ENCODE measurements at regions not wholly inside any gene's neighbourhood (a gene's known extent, or its start where the extent isn't known, plus 50 kb on each side); places are given as distances from the start of the nearest gene placed in this dataset.

DNA sequence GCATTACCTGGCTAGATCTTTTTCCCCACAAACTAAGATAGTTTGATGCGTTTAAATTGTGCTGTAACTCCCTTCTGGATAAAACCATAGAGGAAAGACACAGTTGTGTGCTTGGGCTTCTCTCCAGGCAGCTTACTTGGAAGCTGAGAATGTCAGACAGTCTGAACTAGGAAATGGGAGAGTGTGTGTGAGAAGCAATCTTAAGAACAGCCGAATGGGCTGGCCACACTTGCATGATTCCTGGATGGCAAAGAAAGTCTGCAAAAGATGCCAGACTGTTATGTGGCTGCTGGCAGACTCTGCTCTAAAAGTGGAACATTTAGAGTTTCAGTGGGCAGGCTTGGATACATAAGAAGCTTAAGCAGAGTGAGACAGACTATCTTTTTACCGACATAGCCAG is 384.3 kb upstream of the PSMD7 start:
- Histone ChIP-seq H3K9me3 (no peaks in the 10 kb centered on the region), H3K27me3 (peaks cover 31% of the 10 kb centered on the region), H3K27ac (no peak overlapping the region), H3K4me3 (no peak overlapping the region), H3K4me1 (peaks cover 4% of the 10 kb centered on the region), H3K36me3 (no peaks in the 10 kb centered on the region)
- whole genome bisulfite sequencing: 70% methylated on average over 3 of the region's 3 CpGs
- TF ChIP-seq POLR2A (IDR thresholded peaks at IDR 0.05) (no peak), POLR2AphosphoS5 (IDR thresholded peaks at IDR 0.05) (no peak), EP300 (IDR thresholded peaks at IDR 0.05) (no peak)
- TF ChIP-seq, protein P1, sequence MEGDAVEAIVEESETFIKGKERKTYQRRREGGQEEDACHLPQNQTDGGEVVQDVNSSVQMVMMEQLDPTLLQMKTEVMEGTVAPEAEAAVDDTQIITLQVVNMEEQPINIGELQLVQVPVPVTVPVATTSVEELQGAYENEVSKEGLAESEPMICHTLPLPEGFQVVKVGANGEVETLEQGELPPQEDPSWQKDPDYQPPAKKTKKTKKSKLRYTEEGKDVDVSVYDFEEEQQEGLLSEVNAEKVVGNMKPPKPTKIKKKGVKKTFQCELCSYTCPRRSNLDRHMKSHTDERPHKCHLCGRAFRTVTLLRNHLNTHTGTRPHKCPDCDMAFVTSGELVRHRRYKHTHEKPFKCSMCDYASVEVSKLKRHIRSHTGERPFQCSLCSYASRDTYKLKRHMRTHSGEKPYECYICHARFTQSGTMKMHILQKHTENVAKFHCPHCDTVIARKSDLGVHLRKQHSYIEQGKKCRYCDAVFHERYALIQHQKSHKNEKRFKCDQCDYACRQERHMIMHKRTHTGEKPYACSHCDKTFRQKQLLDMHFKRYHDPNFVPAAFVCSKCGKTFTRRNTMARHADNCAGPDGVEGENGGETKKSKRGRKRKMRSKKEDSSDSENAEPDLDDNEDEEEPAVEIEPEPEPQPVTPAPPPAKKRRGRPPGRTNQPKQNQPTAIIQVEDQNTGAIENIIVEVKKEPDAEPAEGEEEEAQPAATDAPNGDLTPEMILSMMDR (IDR thresholded peaks at IDR 0.05): no peak
- no peak for DNase-seq (ENCODE audit: low spot score in 2 of 2)

DNA sequence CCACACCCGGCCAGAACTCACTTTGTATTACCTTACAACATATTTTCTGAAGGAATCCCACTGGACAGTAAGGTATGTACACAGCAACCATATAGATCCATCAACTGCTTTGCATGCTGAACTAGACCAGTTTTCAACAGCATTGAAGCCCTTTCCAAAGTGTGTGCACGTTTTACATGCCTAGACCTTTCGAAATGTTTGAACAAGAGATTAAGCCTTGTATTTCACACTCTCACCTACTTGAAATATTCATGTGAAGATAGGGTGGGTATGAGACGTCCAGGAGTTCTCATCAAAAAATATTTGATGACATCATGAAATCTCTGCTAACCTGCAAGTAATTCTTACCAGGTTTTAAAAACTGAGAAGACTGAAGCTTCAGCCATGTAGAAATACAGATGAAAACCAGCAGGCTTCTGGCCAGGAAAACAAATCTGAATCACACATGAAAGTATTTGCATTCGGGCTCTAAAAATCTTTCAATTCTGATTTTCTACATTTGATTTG is 387.0 kb upstream of the PSMD7 start:
- WGBS: 62% methylated on average over 5 of the region's 5 CpGs

DNA sequence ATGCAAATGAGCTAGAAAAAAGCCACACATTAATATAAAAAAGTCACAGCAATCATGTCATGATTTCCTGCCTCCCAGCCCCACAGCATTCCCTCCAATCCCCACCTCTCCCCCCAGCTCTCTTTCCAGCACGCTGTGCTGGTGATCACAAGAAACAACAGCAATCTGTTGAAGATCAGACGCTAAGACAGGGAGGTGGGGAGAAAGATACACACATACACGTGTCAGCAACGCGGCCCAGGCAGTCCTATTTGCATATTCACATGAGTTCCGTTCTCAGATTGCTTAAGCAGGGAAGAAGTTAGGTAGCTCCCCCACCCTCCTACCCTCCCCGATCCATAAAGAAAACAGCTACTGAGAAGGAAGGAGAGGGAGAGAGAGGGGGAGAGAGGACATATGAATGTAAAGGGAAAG is 405.5 kb upstream of the PSMD7 start:
- TF ChIP-seq POLR2AphosphoS5 (IDR thresholded peaks at IDR 0.05) (no peak), POLR2A (IDR thresholded peaks at IDR 0.05) (no peak), EP300 (IDR thresholded peaks at IDR 0.05) (no peak)
- TF ChIP-seq, protein P1 (IDR thresholded peaks at IDR 0.05): no peak
- H3K4me1 ChIP-seq: peaks cover 8% of the 10 kb centered on the region
- no peaks in the 10 kb centered on the region for H3K36me3 ChIP-seq
- 3% methylated on average over 7 of the region's 7 CpGs for WGBS
- H3K9me3 ChIP-seq: no peaks in the 10 kb centered on the region
- no peak for DNase-seq (ENCODE audit: low spot score in 2 of 2)
- H3K27me3 ChIP-seq: peaks cover 51% of the 10 kb centered on the region
- no peak overlapping the region for H3K27ac ChIP-seq
- H3K4me3 ChIP-seq: no peak overlapping the region

More for the DNA sequence above, 387.0 kb upstream of the PSMD7 start:
- DNase-seq (ENCODE audit: low spot score in 2 of 2): no peak
- TF ChIP-seq EP300 (IDR thresholded peaks at IDR 0.05) (no peak), POLR2AphosphoS5 (IDR thresholded peaks at IDR 0.05) (no peak), POLR2A (IDR thresholded peaks at IDR 0.05) (no peak)
- TF ChIP-seq, protein P1 (IDR thresholded peaks at IDR 0.05): no peak
- Histone ChIP-seq H3K4me3 (no peak overlapping the region), H3K27ac (no peak overlapping the region), H3K36me3 (no peaks in the 10 kb centered on the region), H3K9me3 (no peaks in the 10 kb centered on the region), H3K27me3 (peaks cover 28% of the 10 kb centered on the region), H3K4me1 (no peaks in the 10 kb centered on the region)

DNA sequence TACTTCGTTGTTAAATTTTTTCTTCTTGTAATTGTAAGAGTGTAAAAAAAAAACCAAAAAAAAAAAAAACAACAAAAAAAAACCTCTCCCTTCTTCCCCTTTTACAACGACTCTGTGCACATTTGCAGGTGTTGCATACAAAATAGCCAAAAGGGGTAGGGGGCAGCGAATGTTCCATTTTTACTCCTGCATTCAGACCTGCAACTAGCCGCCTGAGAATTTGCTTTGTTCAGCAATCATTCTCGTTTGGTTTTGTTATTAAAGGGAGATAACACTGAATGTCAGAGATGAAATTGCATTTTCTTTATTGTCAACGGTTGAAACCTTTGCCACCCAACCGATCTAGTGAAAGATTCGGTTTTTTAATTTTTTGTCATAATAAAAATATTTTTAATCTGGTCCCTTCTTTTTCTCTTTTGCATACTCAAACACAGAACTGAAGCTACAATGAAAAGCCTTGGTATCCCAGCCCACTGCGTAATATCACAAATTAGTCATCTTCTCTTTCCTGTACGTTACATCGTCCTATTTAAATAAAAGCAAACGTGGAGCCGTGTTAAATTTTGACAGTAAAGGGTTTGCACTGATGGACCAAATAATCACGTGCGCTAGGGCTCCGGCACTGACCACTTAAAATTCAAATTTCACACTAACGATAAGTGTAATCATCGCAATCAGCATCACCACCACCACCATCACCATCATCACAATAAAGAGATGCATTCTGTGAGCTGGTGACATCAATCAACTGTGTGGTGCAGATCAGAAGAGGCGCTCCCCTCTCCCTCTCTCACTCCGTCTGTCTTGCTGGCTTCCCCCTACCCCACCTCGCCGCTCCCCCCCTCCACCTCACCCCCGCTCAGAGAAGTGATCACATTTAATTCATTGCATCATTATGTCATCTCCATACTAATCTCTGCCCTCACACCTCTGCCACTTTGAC is 406.2 kb upstream of the PSMD7 start:
- TF ChIP-seq POLR2A (IDR thresholded peaks at IDR 0.05) (no peak), EP300 (IDR thresholded peaks at IDR 0.05) (no peak), POLR2AphosphoS5 (IDR thresholded peaks at IDR 0.05) (no peak)
- TF ChIP-seq, protein P1 (IDR thresholded peaks at IDR 0.05): no peak
- Histone ChIP-seq H3K4me1 (peaks cover 8% of the 10 kb centered on the region), H3K9me3 (no peaks in the 10 kb centered on the region), H3K4me3 (no peak overlapping the region), H3K27ac (no peak overlapping the region), H3K36me3 (no peaks in the 10 kb centered on the region), H3K27me3 (peaks cover 56% of the 10 kb centered on the region)
- 28% methylated on average over 23 of the region's 23 CpGs for WGBS
- DNase-seq (ENCODE audit: low spot score in 2 of 2): no peak

DNA sequence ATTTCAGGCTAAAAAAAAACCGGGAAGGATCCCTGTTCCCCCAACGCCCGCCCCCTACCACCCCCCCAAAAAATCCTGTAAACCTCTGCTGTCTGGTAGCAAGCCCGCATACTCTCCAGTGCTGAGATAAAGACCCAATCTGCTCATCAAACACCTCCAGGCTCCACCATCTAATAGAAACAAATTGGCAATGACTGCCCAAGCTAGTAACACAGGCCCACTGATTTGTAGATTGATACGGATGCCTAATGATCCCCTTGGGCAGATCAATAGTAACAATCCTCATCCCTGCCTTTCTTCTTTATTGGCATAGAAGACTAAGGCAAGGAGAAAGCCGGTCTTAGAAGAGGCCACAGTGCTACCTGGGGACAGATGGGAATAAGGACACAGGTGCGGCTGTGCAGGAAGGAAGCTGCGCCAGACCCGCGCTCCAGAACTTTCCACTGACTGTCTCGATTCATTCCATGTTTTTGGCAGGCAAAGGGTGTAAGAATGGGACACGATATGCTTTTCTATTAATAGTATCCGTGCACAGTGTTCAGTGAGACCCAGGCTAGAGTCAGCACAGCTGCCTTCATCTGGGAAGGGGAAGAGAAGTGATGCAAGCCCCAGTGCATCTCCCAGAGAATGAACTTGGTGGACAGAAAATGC is 407.6 kb upstream of the PSMD7 start:
- DNase-seq (ENCODE audit: low spot score in 2 of 2): no peak
- Histone ChIP-seq H3K27ac (no peak overlapping the region), H3K4me3 (no peak overlapping the region), H3K27me3 (peaks cover 62% of the 10 kb centered on the region), H3K36me3 (no peaks in the 10 kb centered on the region), H3K4me1 (peaks cover 8% of the 10 kb centered on the region), H3K9me3 (no peaks in the 10 kb centered on the region)
- TF ChIP-seq POLR2A (IDR thresholded peaks at IDR 0.05) (no peak), POLR2AphosphoS5 (IDR thresholded peaks at IDR 0.05) (no peak), EP300 (IDR thresholded peaks at IDR 0.05) (no peak)
- TF ChIP-seq, protein P1 (IDR thresholded peaks at IDR 0.05): no peak
- WGBS: 50% methylated on average over 12 of the region's 13 CpGs

Measured in suprapubic skin (tissue), 4 donors.